ENCODE measurements at regions not wholly inside any gene's neighbourhood (a gene's known extent, or its start where the extent isn't known, plus 50 kb on each side); places are given as distances from the start of the nearest gene placed in this dataset.

- TF ChIP-seq POLR2A (IDR thresholded peaks at IDR 0.05), result no peak
- no peak for TF ChIP-seq CTCF (IDR thresholded peaks at IDR 0.05)
These were observed 1504.2 kb downstream of the SUCLG1 start for GRCh38 chr2:82954868-82955267.
